HEK293 (cell line): ENCODE measurements at regions not wholly inside any gene's neighbourhood (a gene's known extent, or its start where the extent isn't known, plus 50 kb on each side); places are given as distances from the start of the nearest gene placed in this dataset.

ENCODE experiments used
- CTCF ChIA-PET: fragments of 350-600 bp; formaldehyde crosslinking; extraction: SDS; loops from one replicate; lab custom pipeline; 2021; ENCODE audit warnings: antibody characterized with exemption; lab: Yijun Ruan, JAX
- POLR2A ChIA-PET: fragments of 300-600 bp; formaldehyde crosslinking; extraction: SDS; loops from one replicate; lab custom pipeline; 2020; ENCODE audit warnings: antibody characterized with exemption, inconsistent platforms; lab: Yijun Ruan, JAX
- H3K27ac ChIP-seq: fragments of 200-500 bp; sonication (Bioruptor generic); 2 replicates; pipeline ENCODE4 v1.5.1; 2014; ENCODE audit warnings: low read depth, low read length, control low read depth, inconsistent platforms; ENCODE audit errors: extremely low read depth
- H3K36me3 ChIP-seq, 2 experiments: fragments of 200-500 bp in 1 of 2; sonication (Bioruptor generic) in 1 of 2; 1 replicate in 1 of 2; 2 replicates in 1 of 2; pipeline ENCODE4 v1.5.1; 2014 to 2017; ENCODE audit warnings: inconsistent platforms in 2 of 2, low read length in 2 of 2; ENCODE audit not compliant: control insufficient read depth in 2 of 2, insufficient read depth in 1 of 2
- H3K4me1 ChIP-seq: fragments of 200-500 bp; sonication (Bioruptor generic); 2 replicates; pipeline ENCODE4 v1.5.1; 2014; ENCODE audit warnings: mild to moderate bottlenecking, low read length, inconsistent platforms; ENCODE audit not compliant: control insufficient read depth, insufficient read depth
- H3K4me3 ChIP-seq: 2 replicates; pipeline ENCODE4 v1.5.1; 2011; ENCODE audit warnings: low read depth, mild to moderate bottlenecking, control low read depth, low read length, moderate library complexity
- H3K9me3 ChIP-seq: fragments of 200-500 bp; sonication (Bioruptor generic); 2 replicates; pipeline ENCODE4 v1.5.1; 2014; ENCODE audit warnings: low read depth, low read length, inconsistent platforms; ENCODE audit not compliant: control insufficient read depth, insufficient read depth
- MZF1 ChIP-seq: fragments of 450-650 bp; formaldehyde crosslinking; IDR thresholded peaks from 2 replicates; pipeline ENCODE4 v1.5.1; 2017; ENCODE audit warnings: missing biosample characterization, missing genetic modification characterization, borderline replicate concordance
- PRDM1 ChIP-seq: fragments of 450-650 bp; formaldehyde crosslinking; IDR thresholded peaks from 2 replicates; pipeline ENCODE4; 2016; ENCODE audit warnings: missing biosample characterization, missing genetic modification characterization
- SALL2 ChIP-seq: fragments of 450-650 bp; formaldehyde crosslinking; IDR thresholded peaks from 2 replicates; pipeline ENCODE4 v1.5.0; 2017; ENCODE audit warnings: missing biosample characterization, mild to moderate bottlenecking, missing genetic modification characterization, borderline replicate concordance
- SCRT2 ChIP-seq: fragments of 450-650 bp; formaldehyde crosslinking; IDR thresholded peaks from 2 replicates; pipeline ENCODE4 v1.5.1; 2016; ENCODE audit warnings: missing biosample characterization, missing genetic modification characterization
- SP7 ChIP-seq: fragments of 450-650 bp; formaldehyde crosslinking; IDR thresholded peaks from 2 replicates; pipeline ENCODE4 v1.5.1; 2016; ENCODE audit warnings: missing biosample characterization, missing genetic modification characterization
- TRIM28 ChIP-seq: IDR thresholded peaks from 2 replicates; pipeline ENCODE4 v1.6.1; 2011; ENCODE audit warnings: low read length, control low read depth, borderline replicate concordance
- ZBTB21 ChIP-seq: fragments of 450-650 bp; formaldehyde crosslinking; IDR thresholded peaks from 2 replicates; pipeline ENCODE4 v1.5.1; 2017; ENCODE audit warnings: missing biosample characterization, missing genetic modification characterization
- ZNF121 ChIP-seq: fragments of 450-650 bp; formaldehyde crosslinking; IDR thresholded peaks from 2 replicates; pipeline ENCODE4 v1.5.1; 2016; ENCODE audit warnings: missing biosample characterization, missing genetic modification characterization
- ZNF473 ChIP-seq: fragments of 450-650 bp; formaldehyde crosslinking; IDR thresholded peaks from 2 replicates; pipeline ENCODE4 v1.5.1; 2017; ENCODE audit warnings: missing biosample characterization, missing genetic modification characterization
- ZNF670 ChIP-seq: fragments of 450-650 bp; formaldehyde crosslinking; IDR thresholded peaks from 2 replicates; pipeline ENCODE4 v1.5.1; 2016; ENCODE audit warnings: missing biosample characterization, missing genetic modification characterization, low read depth
- TF ChIP-seq, protein P1 (sequence below): fragments of 450-650 bp; formaldehyde crosslinking; optimal IDR thresholded peaks from 2 replicates; pipeline ENCODE3; 2016; ENCODE audit warnings: missing biosample characterization, mild to moderate bottlenecking, missing genetic modification characterization
- TF ChIP-seq, protein P2 (sequence below): fragments of 450-650 bp; formaldehyde crosslinking; IDR thresholded peaks from 2 replicates; pipeline ENCODE4 v1.5.1; 2016; ENCODE audit warnings: missing biosample characterization, missing genetic modification characterization
- TF ChIP-seq, protein P3 (sequence below): fragments of 450-650 bp; formaldehyde crosslinking; IDR thresholded peaks from 2 replicates; pipeline ENCODE4 v1.5.1; 2016; ENCODE audit warnings: missing biosample characterization, missing genetic modification characterization
- TF ChIP-seq, protein P4 (sequence below): fragments of 450-650 bp; formaldehyde crosslinking; IDR thresholded peaks from 2 replicates; pipeline ENCODE4 v1.5.1; 2016; ENCODE audit warnings: missing biosample characterization, missing genetic modification characterization, low read depth
- TF ChIP-seq, protein P5 (sequence below): fragments of 450-650 bp; formaldehyde crosslinking; IDR thresholded peaks from 2 replicates; pipeline ENCODE4 v1.5.1; 2016; ENCODE audit warnings: missing biosample characterization, missing genetic modification characterization
- TF ChIP-seq, protein P6 (sequence below): fragments of 450-650 bp; formaldehyde crosslinking; IDR thresholded peaks from 2 replicates; pipeline ENCODE4 v1.5.1; 2017; ENCODE audit warnings: missing biosample characterization, mild to moderate bottlenecking, missing genetic modification characterization, moderate library complexity

DNA sequence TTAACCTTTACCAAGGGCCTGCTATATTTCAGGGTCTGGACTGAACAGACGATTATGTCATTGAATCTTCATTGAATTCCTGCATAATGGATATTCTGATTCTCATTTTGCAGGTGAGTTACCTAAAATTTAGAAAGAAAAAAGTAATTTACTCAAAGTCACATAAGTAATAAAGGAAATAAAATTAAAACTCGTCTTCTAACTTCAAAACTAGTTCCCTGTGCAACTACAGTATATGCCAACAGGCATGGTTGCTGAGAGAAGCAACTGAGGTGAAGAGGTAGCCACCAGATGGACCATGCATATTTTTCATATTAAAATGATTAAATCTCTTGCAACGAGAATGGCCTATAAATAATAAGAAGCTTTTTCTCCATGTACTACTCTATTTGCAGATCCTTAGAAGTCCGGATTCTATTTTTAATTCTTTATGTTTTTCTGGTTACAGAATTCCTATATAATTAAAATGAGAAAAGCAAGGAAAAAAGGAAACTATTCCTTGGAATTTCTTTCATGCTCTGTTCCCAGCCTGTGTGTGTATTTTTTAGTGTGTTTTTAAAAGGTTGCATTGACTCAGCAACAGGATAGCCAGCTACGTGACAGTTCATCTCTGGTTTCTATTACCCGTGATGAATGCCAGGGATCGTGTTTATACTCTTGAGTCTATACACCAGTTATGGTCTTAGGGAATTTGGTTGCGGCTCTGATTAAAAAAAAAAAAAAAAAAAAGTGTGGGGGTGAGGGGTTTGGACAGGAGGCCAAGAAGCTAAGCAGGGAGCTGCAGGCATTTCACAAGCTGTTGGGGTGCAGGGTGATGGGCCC is 186.8 kb downstream of the ETS1 start:
- H3K4me3 ChIP-seq = no peak overlapping the region
- no peaks in the 10 kb centered on the region for H3K9me3 ChIP-seq
- no peaks in the 10 kb centered on the region for H3K36me3 ChIP-seq
- CTCF ChIA-PET = interaction anchor here (1.0 kb wide), 1 partner anchor 231 kb away, joined by 3 read pairs; no protein-coding TSS in a partner anchor
- no peaks in the 10 kb centered on the region for H3K4me1 ChIP-seq
- no peak overlapping the region for H3K27ac ChIP-seq
- POLR2A ChIA-PET = interaction anchor here (0.8 kb wide), 1 partner anchor 118 kb away, joined by 3 read pairs; no protein-coding TSS in a partner anchor
- TF ChIP-seq, protein P1, sequence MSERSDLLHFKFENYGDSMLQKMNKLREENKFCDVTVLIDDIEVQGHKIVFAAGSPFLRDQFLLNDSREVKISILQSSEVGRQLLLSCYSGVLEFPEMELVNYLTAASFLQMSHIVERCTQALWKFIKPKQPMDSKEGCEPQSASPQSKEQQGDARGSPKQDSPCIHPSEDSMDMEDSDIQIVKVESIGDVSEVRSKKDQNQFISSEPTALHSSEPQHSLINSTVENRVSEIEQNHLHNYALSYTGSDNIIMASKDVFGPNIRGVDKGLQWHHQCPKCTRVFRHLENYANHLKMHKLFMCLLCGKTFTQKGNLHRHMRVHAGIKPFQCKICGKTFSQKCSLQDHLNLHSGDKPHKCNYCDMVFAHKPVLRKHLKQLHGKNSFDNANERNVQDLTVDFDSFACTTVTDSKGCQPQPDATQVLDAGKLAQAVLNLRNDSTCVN (tag by site-specific recombination) = no peak
- TF ChIP-seq SALL2 (tag by site-specific recombination) (no peak), MZF1 (tag by site-specific recombination) (no peak)
- TF ChIP-seq, protein P2, sequence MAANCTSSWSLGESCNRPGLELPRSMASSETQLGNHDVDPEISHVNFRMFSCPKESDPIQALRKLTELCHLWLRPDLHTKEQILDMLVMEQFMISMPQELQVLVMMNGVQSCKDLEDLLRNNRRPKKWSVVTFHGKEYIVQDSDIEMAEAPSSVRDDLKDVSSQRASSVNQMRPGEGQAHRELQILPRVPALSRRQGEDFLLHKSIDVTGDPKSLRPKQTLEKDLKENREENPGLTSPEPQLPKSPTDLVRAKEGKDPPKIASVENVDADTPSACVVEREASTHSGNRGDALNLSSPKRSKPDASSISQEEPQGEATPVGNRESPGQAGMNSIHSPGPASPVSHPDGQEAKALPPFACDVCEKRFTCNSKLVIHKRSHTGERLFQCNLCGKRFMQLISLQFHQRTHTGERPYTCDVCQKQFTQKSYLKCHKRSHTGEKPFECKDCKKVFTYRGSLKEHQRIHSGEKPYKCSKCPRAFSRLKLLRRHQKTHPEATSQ = no peak
- TF ChIP-seq, protein P3, sequence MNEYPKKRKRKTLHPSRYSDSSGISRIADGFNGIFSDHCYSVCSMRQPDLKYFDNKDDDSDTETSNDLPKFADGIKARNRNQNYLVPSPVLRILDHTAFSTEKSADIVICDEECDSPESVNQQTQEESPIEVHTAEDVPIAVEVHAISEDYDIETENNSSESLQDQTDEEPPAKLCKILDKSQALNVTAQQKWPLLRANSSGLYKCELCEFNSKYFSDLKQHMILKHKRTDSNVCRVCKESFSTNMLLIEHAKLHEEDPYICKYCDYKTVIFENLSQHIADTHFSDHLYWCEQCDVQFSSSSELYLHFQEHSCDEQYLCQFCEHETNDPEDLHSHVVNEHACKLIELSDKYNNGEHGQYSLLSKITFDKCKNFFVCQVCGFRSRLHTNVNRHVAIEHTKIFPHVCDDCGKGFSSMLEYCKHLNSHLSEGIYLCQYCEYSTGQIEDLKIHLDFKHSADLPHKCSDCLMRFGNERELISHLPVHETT (tag by site-specific recombination) = no peak

DNA sequence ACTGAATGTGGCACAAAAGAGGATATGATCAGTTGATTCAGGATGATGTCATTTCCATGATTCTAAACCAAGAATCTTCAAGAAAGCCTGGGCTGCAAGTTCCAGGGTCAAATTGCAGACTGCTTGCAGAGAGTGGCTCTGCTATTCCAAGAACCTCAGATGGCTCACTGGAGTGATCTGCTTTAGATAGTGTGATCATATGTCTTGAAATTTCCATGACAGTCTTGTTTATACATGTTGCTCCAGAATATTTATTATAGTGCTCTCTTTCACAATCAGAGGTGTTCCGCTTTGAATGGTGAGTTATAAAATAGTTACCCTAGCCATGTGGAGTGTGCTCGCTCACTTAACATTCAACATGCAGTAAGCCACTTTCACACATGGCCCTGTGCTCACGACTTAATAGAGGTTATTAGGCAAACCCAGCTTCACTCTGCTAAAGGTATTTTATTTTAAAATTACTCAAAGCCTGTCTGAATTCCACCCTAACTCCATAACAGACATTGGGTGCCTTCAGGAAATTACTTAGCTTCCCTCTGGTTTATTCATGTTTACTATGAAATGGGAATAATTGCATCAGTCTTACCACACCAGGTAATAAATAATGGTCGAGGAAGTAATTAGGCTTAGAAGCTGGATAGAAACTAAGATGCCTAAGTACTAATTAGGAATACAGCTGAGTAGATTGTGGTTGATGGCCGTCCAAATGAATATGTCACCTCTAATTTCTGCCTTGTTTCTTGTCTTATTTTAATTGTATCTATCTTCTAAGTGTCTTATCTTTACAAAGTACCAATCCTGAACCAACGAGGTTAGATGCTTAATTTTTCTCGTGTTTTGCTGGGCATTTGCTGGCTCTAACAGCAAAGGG is 187.9 kb downstream of the ETS1 start:
- POLR2A ChIA-PET = no interaction called here

More for the DNA sequence above, 187.9 kb downstream of the ETS1 start:
- Histone ChIP-seq H3K27ac (no peak overlapping the region), H3K4me3 (no peak overlapping the region), H3K4me1 (no peaks in the 10 kb centered on the region), H3K9me3 (no peaks in the 10 kb centered on the region), H3K36me3 (no peaks in the 10 kb centered on the region)
- CTCF ChIA-PET = interaction anchor here (0.7 kb wide), 1 partner anchor 242 kb away, joined by 3 read pairs; no protein-coding TSS in a partner anchor
- TF ChIP-seq ZNF121 (tag by site-specific recombination) (no peak), ZNF473 (tag by site-specific recombination) (no peak), SCRT2 (tag by site-specific recombination) (no peak), SP7 (tag by site-specific recombination) (peak; percentile 57), TRIM28 (peak; percentile 11; the same call in 1 of the 2 replicates), ZBTB21 (tag by site-specific recombination) (no peak), ZNF670 (tag by site-specific recombination) (no peak), PRDM1 (tag by site-specific recombination) (no peak)
- TF ChIP-seq, protein P4, sequence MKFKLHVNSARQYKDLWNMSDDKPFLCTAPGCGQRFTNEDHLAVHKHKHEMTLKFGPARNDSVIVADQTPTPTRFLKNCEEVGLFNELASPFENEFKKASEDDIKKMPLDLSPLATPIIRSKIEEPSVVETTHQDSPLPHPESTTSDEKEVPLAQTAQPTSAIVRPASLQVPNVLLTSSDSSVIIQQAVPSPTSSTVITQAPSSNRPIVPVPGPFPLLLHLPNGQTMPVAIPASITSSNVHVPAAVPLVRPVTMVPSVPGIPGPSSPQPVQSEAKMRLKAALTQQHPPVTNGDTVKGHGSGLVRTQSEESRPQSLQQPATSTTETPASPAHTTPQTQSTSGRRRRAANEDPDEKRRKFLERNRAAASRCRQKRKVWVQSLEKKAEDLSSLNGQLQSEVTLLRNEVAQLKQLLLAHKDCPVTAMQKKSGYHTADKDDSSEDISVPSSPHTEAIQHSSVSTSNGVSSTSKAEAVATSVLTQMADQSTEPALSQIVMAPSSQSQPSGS (tag by site-specific recombination) = peak; percentile 79
- TF ChIP-seq, protein P5, sequence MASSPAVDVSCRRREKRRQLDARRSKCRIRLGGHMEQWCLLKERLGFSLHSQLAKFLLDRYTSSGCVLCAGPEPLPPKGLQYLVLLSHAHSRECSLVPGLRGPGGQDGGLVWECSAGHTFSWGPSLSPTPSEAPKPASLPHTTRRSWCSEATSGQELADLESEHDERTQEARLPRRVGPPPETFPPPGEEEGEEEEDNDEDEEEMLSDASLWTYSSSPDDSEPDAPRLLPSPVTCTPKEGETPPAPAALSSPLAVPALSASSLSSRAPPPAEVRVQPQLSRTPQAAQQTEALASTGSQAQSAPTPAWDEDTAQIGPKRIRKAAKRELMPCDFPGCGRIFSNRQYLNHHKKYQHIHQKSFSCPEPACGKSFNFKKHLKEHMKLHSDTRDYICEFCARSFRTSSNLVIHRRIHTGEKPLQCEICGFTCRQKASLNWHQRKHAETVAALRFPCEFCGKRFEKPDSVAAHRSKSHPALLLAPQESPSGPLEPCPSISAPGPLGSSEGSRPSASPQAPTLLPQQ (tag by site-specific recombination) = no peak
- TF ChIP-seq, protein P6, sequence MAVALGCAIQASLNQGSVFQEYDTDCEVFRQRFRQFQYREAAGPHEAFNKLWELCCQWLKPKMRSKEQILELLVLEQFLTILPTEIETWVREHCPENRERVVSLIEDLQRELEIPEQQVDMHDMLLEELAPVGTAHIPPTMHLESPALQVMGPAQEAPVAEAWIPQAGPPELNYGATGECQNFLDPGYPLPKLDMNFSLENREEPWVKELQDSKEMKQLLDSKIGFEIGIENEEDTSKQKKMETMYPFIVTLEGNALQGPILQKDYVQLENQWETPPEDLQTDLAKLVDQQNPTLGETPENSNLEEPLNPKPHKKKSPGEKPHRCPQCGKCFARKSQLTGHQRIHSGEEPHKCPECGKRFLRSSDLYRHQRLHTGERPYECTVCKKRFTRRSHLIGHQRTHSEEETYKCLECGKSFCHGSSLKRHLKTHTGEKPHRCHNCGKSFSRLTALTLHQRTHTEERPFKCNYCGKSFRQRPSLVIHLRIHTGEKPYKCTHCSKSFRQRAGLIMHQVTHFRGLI (tag by site-specific recombination) = no peak
